Transverse colon (tissue), 4 donors: ENCODE measurements at regions not wholly inside any gene's neighbourhood (a gene's known extent, or its start where the extent isn't known, plus 50 kb on each side); places are given as distances from the start of the nearest gene placed in this dataset.
"Not testable (repeated sequence)": the region's sequence is repeated elsewhere in the genome, so short reads cannot be mapped to it uniquely, and the experiment has no call there.

Experiments
- DNase-seq: peaks from one replicate; pipeline ENCODE4 v3.0.0-alpha.2; 2019
- H3K27ac ChIP-seq, 4 donors: fragments of 200-600 bp; sonication (generic); 2 replicates each; pipeline ENCODE4 v1.5.1; 2016 to 2018; ENCODE audit warnings: inconsistent platforms in 4 of 4
- H3K27me3 ChIP-seq: fragments of 200-600 bp; sonication (generic); 2 replicates; pipeline ENCODE4 v1.5.1; 2017; ENCODE audit warnings: inconsistent platforms
- H3K36me3 ChIP-seq, 4 donors: fragments of 200-600 bp; sonication (generic); 2 replicates each; pipeline ENCODE4 v1.5.1; 2017 to 2019; ENCODE audit warnings: inconsistent platforms in 4 of 4
- H3K4me1 ChIP-seq, 4 donors: fragments of 200-600 bp; sonication (generic); 2 replicates each; pipeline ENCODE4 v1.5.1; 2017 to 2020; ENCODE audit warnings: inconsistent platforms in 4 of 4
- H3K4me3 ChIP-seq, 4 donors: fragments of 200-600 bp; sonication (generic); 1 replicate in 1 of 4; 2 replicates in 3 of 4; pipeline versions ENCODE4 v1.5.1 to v1.6.1; 2017 to 2019; ENCODE audit warnings: inconsistent platforms in 4 of 4
- H3K9me3 ChIP-seq, 2 donors: fragments of 200-600 bp; sonication (generic); 2 replicates each; pipeline ENCODE4 v1.5.1; 2017 to 2019; ENCODE audit warnings: inconsistent platforms in 2 of 2
- CTCF ChIP-seq, 5 experiments: fragments of 200-600 bp in 3 of 5; fragments of 450-650 bp in 2 of 5; sonication (generic) in 3 of 5; IDR thresholded peaks; 1 replicate in 2 of 5; 2 replicates in 3 of 5; pipeline ENCODE4 v1.5.1; 2016 to 2017; ENCODE audit warnings: antibody characterized with exemption in 5 of 5, inconsistent platforms in 3 of 5, mild to moderate bottlenecking in 2 of 5, moderate library complexity in 1 of 5
- EP300 ChIP-seq: sonication (generic); formaldehyde crosslinking; IDR thresholded peaks from one replicate; pipeline ENCODE4 v1.6.1; 2017; ENCODE audit warnings: antibody characterized with exemption, low read depth
- POLR2A ChIP-seq: fragments of 450-650 bp; IDR thresholded peaks from one replicate; pipeline ENCODE4 v1.6.1; 2016; ENCODE audit warnings: antibody characterized with exemption, mild to moderate bottlenecking, moderate library complexity
- POLR2AphosphoS5 ChIP-seq, 3 donors: sonication (generic); formaldehyde crosslinking; IDR thresholded peaks; one replicate each; pipeline ENCODE4 v1.6.1; 2016; ENCODE audit warnings: antibody characterized with exemption in 3 of 3
- WGBS, 2 donors: methylation state at CpG; one replicate each; pipeline ENCODE4 v1.1.5; 2018; ENCODE audit warnings: low coverage in 1 of 2; 5-methylcytosine and 5-hydroxymethylcytosine counted together
- in situ Hi-C, 4 donors: fragments of 200-750 bp; cut with MboI; loops; one replicate each; pipeline versions ENCODE4 v1.15.0 to v1.15.1; 2017; ENCODE audit warnings: low sequenced_read_pairs in 3 of 4, low pct_ligation_motif_present in 1 of 4, low pct_unique_long_range_greater_than_20kb in 1 of 4
- intact Hi-C: fragments of 100-400 bp; cut with DNase I; formaldehyde crosslinking; loops from one replicate; pipeline ENCODE4 v1.15.1; 2023; ENCODE audit warnings: low total_unique reads

GRCh38 chr1:4071653-4072052, 171.6 kb upstream of the C1orf174 start:
- Histone ChIP-seq H3K36me3 (no peaks in the 10 kb centered on the region), H3K9me3 (no peaks in the 10 kb centered on the region), H3K4me3 (no peak overlapping the region), H3K4me1 (no peaks in the 10 kb centered on the region), H3K27ac (no peak overlapping the region), H3K27me3 (peaks cover 7% of the 10 kb centered on the region)
- no peak for DNase-seq
- WGBS, 2 donors: 65% methylated on average over 6 of the region's 6 CpGs; no CpG with 5 or more reads in 1 of the 2 donors
- intact Hi-C loops (no loop called here), in situ Hi-C loops (loop anchor here in 1 of 4 donors (10.0 kb wide), 1 partner anchor 57 kb away; no protein-coding TSS in a partner anchor)
- TF ChIP-seq POLR2A (no peak), CTCF (IDR thresholded peaks at IDR 0.05) (no peak), EP300 (no peak), POLR2AphosphoS5 (IDR thresholded peaks at IDR 0.05) (no peak)

GRCh38 chr1:4072481-4073153, 172.5 kb upstream of the C1orf174 start:
- peaks cover 7% of the 10 kb centered on the region for H3K27me3 ChIP-seq
- TF ChIP-seq EP300 (no peak), POLR2A (no peak), CTCF (IDR thresholded peaks at IDR 0.05) (no peak), POLR2AphosphoS5 (IDR thresholded peaks at IDR 0.05) (no peak)
- H3K36me3 ChIP-seq: no peaks in the 10 kb centered on the region
- in situ Hi-C loops: loop anchor here in 1 of 4 donors (10.0 kb wide), 1 partner anchor 58 kb away; no protein-coding TSS in a partner anchor
- no peaks in the 10 kb centered on the region for H3K4me1 ChIP-seq
- no peak for DNase-seq
- intact Hi-C loops: no loop called here
- no peak overlapping the region for H3K4me3 ChIP-seq
- no peaks in the 10 kb centered on the region for H3K9me3 ChIP-seq
- H3K27ac ChIP-seq: no peak overlapping the region
- WGBS, 2 donors: 60 to 61% methylated on average over 3 to 14 of the region's 14 CpGs

- Histone ChIP-seq H3K27ac (no peak overlapping the region), H3K9me3 (no peaks in the 10 kb centered on the region), H3K4me3 (no peak overlapping the region), H3K36me3 (no peaks in the 10 kb centered on the region), H3K4me1 (no peaks in the 10 kb centered on the region), H3K27me3 (peaks cover 7% of the 10 kb centered on the region)
- DNase-seq: no peak
- in situ Hi-C loops (loop anchor here in 1 of 4 donors (10.0 kb wide), 1 partner anchor 61 kb away; no protein-coding TSS in a partner anchor), intact Hi-C loops (no loop called here)
- TF ChIP-seq POLR2A (no peak), EP300 (no peak), POLR2AphosphoS5 (IDR thresholded peaks at IDR 0.05) (no peak), CTCF (IDR thresholded peaks at IDR 0.05) (no peak)
- 55% methylated on average over 7 of the region's 8 CpGs; no CpG with 5 or more reads in 1 of the 2 donors for WGBS, 2 donors
These were observed 175.6 kb upstream of the C1orf174 start for GRCh38 chr1:4075436-4076225.

GRCh38 chr1:4076346-4076745, 176.3 kb upstream of the C1orf174 start:
- Histone ChIP-seq H3K27me3 (peaks cover 7% of the 10 kb centered on the region), H3K4me1 (no peaks in the 10 kb centered on the region), H3K27ac (no peak overlapping the region), H3K9me3 (no peaks in the 10 kb centered on the region), H3K36me3 (no peaks in the 10 kb centered on the region), H3K4me3 (no peak overlapping the region)
- WGBS, 2 donors: 69 to 71% methylated on average over 4 to 8 of the region's 8 CpGs
- intact Hi-C loops: no loop called here
- no peak for DNase-seq
- in situ Hi-C loops: loop anchor here in 1 of 4 donors (10.0 kb wide), 1 partner anchor 62 kb away; no protein-coding TSS in a partner anchor
- TF ChIP-seq EP300 (no peak), POLR2A (no peak)

DNA sequence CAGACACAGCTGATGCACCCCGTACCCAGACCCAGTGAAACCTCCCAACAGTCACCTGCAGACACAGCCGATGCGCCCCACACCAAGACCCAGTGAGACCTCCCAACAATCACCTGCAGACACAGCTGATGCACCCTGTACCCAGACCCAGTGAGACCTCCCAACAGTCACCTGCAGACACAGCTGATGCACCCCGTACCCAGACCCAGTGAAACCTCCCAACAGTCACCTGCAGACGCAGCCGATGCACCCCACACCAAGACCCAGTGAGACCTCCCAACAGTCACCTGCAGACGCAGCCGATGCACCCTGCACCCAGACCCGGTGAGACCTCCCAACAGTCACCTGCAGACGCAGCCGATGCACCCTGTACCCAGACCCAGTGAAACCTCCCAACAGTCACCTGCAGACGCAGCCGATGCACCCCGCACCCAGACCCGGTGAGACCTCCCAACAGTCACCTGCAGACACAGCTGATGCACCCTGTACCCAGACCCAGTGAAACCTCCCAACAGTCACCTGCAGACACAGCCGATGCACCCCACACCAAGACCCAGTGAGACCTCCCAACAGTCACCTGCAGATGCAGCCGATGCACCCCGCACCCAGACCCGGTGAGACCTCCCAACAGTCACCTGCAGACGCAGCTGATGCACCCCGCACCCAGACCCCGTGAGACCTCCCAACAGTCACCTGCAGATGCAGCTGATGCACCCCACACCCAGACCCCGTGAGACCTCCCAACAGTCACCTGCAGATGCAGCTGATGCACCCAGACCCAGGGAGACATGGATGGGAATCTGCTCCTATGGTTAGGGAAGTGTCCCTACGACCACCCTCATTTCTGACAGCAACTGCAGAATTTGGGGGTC, 178.3 kb upstream of the C1orf174 start:
- H3K27ac ChIP-seq, DNase-seq, intact Hi-C loops: not testable (repeated sequence)

More for the DNA sequence above, 178.3 kb upstream of the C1orf174 start:
- WGBS, 2 donors: 86% methylated on average over 17 of the region's 24 CpGs; no CpG with 5 or more reads in 1 of the 2 donors
- H3K4me1 ChIP-seq, H3K9me3 ChIP-seq, H3K27me3 ChIP-seq, H3K4me3 ChIP-seq, H3K36me3 ChIP-seq: not testable (repeated sequence)
- in situ Hi-C loops: loop anchor here in 1 of 4 donors (10.0 kb wide), 1 partner anchor 64 kb away; no protein-coding TSS in a partner anchor
